ENCODE measurements at regions not wholly inside any gene's neighbourhood (a gene's known extent, or its start where the extent isn't known, plus 50 kb on each side); places are given as distances from the start of the nearest gene placed in this dataset.

- no peak for TF ChIP-seq CTCF (IDR thresholded peaks at IDR 0.05; ENCODE audit: extremely low read depth, insufficient read depth, missing control alignments)
- DNase-seq (ENCODE audit: low spot score): no peak
- in situ Hi-C loops (cut with MboI; ENCODE audit: low pct_unique_long_range_greater_than_20kb, low sequenced_read_pairs, unreplicated experiment): no loop called here
These were observed 195.3 kb upstream of the ADRA1D start for GRCh38 chr20:4444404-4444803.

GRCh38 chr20:4443016-4443415, 193.9 kb upstream of the ADRA1D start:
- no peak for DNase-seq (ENCODE audit: low spot score)
- no peak for TF ChIP-seq CTCF (IDR thresholded peaks at IDR 0.05; ENCODE audit: extremely low read depth, insufficient read depth, missing control alignments)
- in situ Hi-C loops (cut with MboI; ENCODE audit: low pct_unique_long_range_greater_than_20kb, low sequenced_read_pairs, unreplicated experiment): no loop called here

- TF ChIP-seq CTCF (IDR thresholded peaks at IDR 0.05; ENCODE audit: extremely low read depth, insufficient read depth, missing control alignments): no peak
- in situ Hi-C loops (cut with MboI; ENCODE audit: low pct_unique_long_range_greater_than_20kb, low sequenced_read_pairs, unreplicated experiment): no loop called here
- DNase-seq (ENCODE audit: low spot score): no peak
These were observed 192.8 kb upstream of the ADRA1D start for GRCh38 chr20:4441871-4442270.

- in situ Hi-C loops (cut with MboI; ENCODE audit: low pct_unique_long_range_greater_than_20kb, low sequenced_read_pairs, unreplicated experiment): no loop called here
- DNase-seq (ENCODE audit: low spot score): no peak
- no peak for TF ChIP-seq CTCF (IDR thresholded peaks at IDR 0.05; ENCODE audit: extremely low read depth, insufficient read depth, missing control alignments)
These were observed 192.1 kb upstream of the ADRA1D start for GRCh38 chr20:4441191-4441590.

GRCh38 chr20:4439461-4439860, 190.4 kb upstream of the ADRA1D start:
- no peak for TF ChIP-seq CTCF (IDR thresholded peaks at IDR 0.05; ENCODE audit: extremely low read depth, insufficient read depth, missing control alignments)
- DNase-seq (ENCODE audit: low spot score): no peak
- in situ Hi-C loops (cut with MboI; ENCODE audit: low pct_unique_long_range_greater_than_20kb, low sequenced_read_pairs, unreplicated experiment): no loop called here

GRCh38 chr20:4437131-4437530, 188.0 kb upstream of the ADRA1D start:
- no peak for DNase-seq (ENCODE audit: low spot score)
- in situ Hi-C loops (cut with MboI; ENCODE audit: low pct_unique_long_range_greater_than_20kb, low sequenced_read_pairs, unreplicated experiment): no loop called here
- TF ChIP-seq CTCF (IDR thresholded peaks at IDR 0.05; ENCODE audit: extremely low read depth, insufficient read depth, missing control alignments): no peak

All from GM13977 (cell line).